Cardiac muscle cell (in vitro differentiated cells and primary cell): ENCODE measurements at regions not wholly inside any gene's neighbourhood (a gene's known extent, or its start where the extent isn't known, plus 50 kb on each side); places are given as distances from the start of the nearest gene placed in this dataset.
"Not testable (repeated sequence)": the region's sequence is repeated elsewhere in the genome, so short reads cannot be mapped to it uniquely, and the experiment has no call there.

ENCODE experiments used
- DNase-seq, 2 donors: peaks; one replicate each; pipeline versions ENCODE4 v3.0.0 to v3.0.0-alpha.2; 2010 to 2017; ENCODE audit warnings: low read depth in 1 of 2, low spot score in 1 of 2
- H3K27ac ChIP-seq: fragments of 200-600 bp; sonication (generic); 2 replicates; pipeline ENCODE4 v1.5.1; 2016
- H3K27me3 ChIP-seq: fragments of 200-600 bp; sonication (generic); 2 replicates; pipeline ENCODE4 v1.6.0; 2016; ENCODE audit warnings: control low read depth
- H3K36me3 ChIP-seq: fragments of 200-600 bp; sonication (generic); 2 replicates; pipeline ENCODE4 v1.5.1; 2016; ENCODE audit warnings: control low read depth
- H3K4me1 ChIP-seq: fragments of 200-600 bp; sonication (generic); 2 replicates; pipeline ENCODE4 v1.8.1; 2017; ENCODE audit warnings: low read depth, mild to moderate bottlenecking, mixed run types
- H3K4me3 ChIP-seq: fragments of 200-600 bp; sonication (generic); 2 replicates; pipeline ENCODE4 v1.5.1; 2016; ENCODE audit warnings: mild to moderate bottlenecking
- H3K9me3 ChIP-seq: fragments of 200-600 bp; sonication (generic); 2 replicates; pipeline ENCODE4 v1.5.1; 2017; ENCODE audit warnings: low read depth, mild to moderate bottlenecking, control low read depth
- CTCF ChIP-seq: IDR thresholded peaks from 2 replicates; pipeline ENCODE4 v1.5.1; 2012; ENCODE audit warnings: low read depth, mild to moderate bottlenecking, low read length

GRCh38 chr2:38461470-38461869 lies 84.4 kb upstream of the ATL2 start:
- TF ChIP-seq CTCF, result no peak
- Histone ChIP-seq H3K27ac (no peak overlapping the region), H3K27me3 (no peaks in the 10 kb centered on the region), H3K9me3 (no peaks in the 10 kb centered on the region), H3K4me3 (no peak overlapping the region), H3K4me1 (no peaks in the 10 kb centered on the region), H3K36me3 (no peaks in the 10 kb centered on the region)
- DNase-seq, result no peak

GRCh38 chr2:38460313-38460712 lies 83.2 kb upstream of the ATL2 start:
- DNase-seq, result no peak
- no peak overlapping the region for H3K27ac ChIP-seq
- H3K36me3 ChIP-seq, result no peaks in the 10 kb centered on the region
- H3K27me3 ChIP-seq, result no peaks in the 10 kb centered on the region
- no peaks in the 10 kb centered on the region for H3K9me3 ChIP-seq
- H3K4me1 ChIP-seq, result no peaks in the 10 kb centered on the region
- TF ChIP-seq CTCF, result no peak
- H3K4me3 ChIP-seq, result no peak overlapping the region

GRCh38 chr2:38454081-38454480 lies 77.0 kb upstream of the ATL2 start:
- Histone ChIP-seq H3K36me3 (no peaks in the 10 kb centered on the region), H3K27ac (no peak overlapping the region), H3K9me3 (no peaks in the 10 kb centered on the region), H3K4me3 (no peak overlapping the region), H3K27me3 (no peaks in the 10 kb centered on the region), H3K4me1 (no peaks in the 10 kb centered on the region)
- DNase-seq, result no peak
- TF ChIP-seq CTCF, result no peak

- not testable (repeated sequence) for H3K36me3 ChIP-seq, H3K9me3 ChIP-seq, H3K4me3 ChIP-seq, DNase-seq, H3K27ac ChIP-seq, H3K27me3 ChIP-seq, H3K4me1 ChIP-seq
Observed at GRCh38 chr2:38451778-38452177, 74.7 kb upstream of the ATL2 start.

GRCh38 chr2:38450509-38450908 lies 73.4 kb upstream of the ATL2 start:
- no peaks in the 10 kb centered on the region for H3K9me3 ChIP-seq
- no peaks in the 10 kb centered on the region for H3K36me3 ChIP-seq
- no peak for TF ChIP-seq CTCF
- peak in 1 of 2 donors; percentile 19 for DNase-seq
- no peaks in the 10 kb centered on the region for H3K27me3 ChIP-seq
- no peak overlapping the region for H3K4me3 ChIP-seq
- no peak overlapping the region for H3K27ac ChIP-seq
- H3K4me1 ChIP-seq, result no peaks in the 10 kb centered on the region

GRCh38 chr2:38448692-38449410 lies 71.8 kb upstream of the ATL2 start:
- no peaks in the 10 kb centered on the region for H3K4me1 ChIP-seq
- no peak overlapping the region for H3K27ac ChIP-seq
- no peak for DNase-seq
- H3K4me3 ChIP-seq, result no peak overlapping the region
- TF ChIP-seq CTCF, result no peak
- no peaks in the 10 kb centered on the region for H3K36me3 ChIP-seq
- H3K27me3 ChIP-seq, result no peaks in the 10 kb centered on the region
- H3K9me3 ChIP-seq, result no peaks in the 10 kb centered on the region
